DMS153 (cell line): ENCODE measurements at regions not wholly inside any gene's neighbourhood (a gene's known extent, or its start where the extent isn't known, plus 50 kb on each side); places are given as distances from the start of the nearest gene placed in this dataset.

Experiments used
- DNase-seq: peaks from one replicate; lab custom pipeline; 2025; lab: John Stamatoyannopoulos, UW

DNA sequence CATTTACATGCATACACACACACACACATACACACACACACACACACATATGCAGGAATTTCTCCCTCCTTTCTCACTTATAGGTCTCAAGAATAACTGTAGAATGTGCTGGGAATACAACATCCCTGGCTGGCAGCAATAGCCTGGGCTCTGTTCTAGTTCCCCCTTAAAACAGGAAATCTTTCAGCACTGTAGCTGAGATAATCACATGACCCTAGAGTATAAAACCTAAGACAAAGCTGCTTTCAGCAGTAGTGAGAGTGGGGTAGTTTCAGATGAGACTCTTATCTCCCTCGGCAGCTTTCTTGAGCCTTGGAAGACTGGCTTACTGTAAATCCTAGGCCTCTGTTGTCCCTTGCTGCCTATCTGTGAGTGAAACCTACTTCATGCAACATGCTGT, 137.4 kb upstream of the AKR1E2 start:
- DNase-seq, result no peak

DNA sequence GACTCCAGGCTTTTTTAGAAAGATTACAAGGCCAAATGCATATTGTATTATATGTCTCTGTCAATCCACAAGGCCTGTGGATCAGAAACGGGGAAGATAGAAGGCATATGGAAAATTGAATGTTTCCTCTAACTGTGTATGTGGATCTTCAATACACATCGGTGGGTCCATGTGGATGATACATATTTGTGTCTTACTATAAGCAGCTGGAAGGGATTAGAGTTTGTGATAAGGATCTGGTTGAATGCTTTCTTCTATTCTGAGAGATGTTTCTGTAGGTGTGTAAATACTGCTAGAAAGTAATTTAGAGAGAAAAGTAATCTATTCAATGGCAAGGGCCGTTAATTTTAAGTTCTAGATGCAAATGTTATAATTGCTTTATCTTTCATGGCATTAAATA, 137.8 kb upstream of the AKR1E2 start:
- no peak for DNase-seq

DNA sequence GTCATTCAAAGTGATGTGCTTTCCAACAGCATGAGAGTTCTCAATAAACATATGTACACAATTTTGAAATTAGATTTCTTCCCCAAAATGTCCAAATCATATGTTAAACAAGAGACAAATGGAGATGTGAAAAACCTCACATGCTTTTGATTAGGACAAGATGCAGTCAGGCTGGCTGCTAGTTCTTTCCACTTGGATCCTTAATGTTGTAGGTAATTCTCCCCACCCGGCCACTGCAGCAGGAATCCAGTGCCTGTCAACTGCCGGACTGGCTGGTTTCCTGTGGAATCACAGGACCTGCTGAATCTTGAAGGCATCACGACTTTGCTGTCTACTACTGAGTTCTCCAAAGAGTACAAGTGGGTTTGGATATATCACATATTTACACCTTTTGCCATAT, 138.6 kb upstream of the AKR1E2 start:
- no peak for DNase-seq

DNA sequence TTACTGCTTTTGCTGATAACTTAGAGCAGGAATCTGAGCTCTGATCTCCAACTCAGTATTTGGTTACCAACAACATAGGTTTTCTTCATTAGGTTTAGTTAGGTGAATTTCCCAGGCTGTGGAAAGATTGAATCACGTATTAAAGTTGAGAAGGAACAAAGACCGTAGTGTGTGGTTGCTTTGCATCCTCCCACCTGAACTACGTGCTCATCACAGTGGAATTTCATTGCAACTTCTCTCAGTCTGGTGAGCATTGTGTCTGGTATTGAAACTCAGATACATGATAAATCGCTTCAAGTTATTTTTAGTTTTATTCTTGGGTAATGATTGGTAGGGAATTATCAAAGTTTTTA, 139.4 kb upstream of the AKR1E2 start:
- no peak for DNase-seq

DNA sequence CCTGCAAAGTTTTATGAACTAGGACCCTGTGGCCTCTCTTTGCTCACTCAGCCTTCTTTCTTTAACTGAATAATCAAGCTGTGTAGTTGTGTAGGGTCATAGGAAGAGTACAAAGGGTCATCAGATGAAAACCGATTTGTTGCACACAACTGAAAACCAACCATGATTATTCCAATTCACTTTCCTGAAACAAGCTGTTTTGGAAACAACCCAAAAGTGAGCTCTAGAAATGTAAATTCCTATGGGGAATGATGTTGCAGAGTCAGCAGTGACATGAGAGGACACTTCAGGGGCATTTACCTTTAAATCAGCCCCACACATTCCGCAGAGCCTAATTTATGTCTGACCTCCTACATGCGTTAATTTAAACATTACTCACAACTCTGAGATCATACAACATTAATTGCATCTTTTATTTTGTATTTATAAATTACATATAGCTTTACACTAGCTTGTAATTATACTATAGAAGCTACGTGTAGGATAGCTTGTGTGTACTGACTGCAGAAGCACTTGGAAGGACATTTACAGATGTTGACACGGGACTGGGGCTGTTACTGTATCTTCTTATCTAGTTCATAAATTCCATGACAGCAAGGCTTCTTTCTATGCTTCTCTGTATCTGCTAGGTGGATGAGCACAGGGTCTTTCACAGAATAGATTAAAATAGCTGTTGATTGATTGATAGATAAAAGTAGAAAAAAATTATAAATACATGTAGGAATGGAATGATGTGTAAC, 139.9 kb upstream of the AKR1E2 start:
- DNase-seq, result no peak

DNA sequence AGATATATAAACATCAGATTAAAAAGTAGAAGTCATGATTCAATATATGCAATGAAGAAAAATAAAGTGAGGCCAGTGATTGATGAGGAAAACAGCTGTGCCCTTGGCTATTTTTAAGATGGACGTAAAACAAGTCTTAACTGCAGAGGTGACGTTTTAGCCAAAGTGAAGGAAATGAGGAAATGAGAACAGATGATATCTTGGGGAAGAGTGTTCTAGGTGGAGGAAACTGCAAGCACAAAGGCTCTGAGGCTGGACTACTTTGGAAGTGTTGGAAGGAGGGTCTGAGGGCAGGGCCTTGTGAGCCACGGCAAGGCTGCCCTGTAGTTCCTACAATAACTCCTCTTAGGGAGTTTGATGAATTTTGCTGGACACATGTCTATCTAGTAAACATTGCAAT, 140.5 kb upstream of the AKR1E2 start:
- no peak for DNase-seq

DNA sequence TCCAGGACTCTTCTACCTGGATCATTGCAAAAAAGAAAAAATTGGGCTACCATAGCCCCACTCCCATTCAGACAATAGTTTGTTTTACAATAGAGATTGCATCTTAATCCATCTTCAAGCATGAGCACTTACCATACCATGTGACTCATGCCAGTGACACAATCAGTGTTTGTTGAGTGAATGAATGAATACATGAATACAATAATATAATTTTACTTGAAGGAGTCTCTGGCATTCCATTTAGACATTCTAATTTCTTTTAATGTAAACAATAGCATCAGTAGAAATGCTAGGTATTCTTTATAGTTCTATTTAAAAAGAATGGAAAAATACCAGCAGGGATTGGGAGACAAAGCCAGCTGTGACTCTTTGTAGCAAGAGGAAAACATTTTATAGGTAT, 141.6 kb upstream of the AKR1E2 start:
- DNase-seq, result no peak

DNA sequence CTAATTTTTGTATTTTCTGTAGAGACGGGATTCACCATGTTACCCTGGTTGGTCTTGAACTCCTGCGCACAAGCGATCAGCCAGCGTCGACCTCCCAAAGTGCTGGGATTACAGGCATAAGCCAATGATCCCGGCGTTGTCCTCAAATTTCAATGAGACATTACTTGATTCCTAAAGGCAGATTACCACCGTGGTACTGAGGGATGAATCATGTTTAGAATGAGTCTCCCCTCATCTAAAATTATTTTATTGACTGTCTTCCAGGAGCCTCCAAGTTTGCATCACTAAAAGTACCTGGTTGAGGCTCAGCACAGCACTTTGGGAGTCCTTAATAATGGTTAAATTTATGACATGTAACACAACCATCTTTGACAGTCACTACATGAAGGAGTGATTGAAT, 142.2 kb upstream of the AKR1E2 start:
- no peak for DNase-seq

DNA sequence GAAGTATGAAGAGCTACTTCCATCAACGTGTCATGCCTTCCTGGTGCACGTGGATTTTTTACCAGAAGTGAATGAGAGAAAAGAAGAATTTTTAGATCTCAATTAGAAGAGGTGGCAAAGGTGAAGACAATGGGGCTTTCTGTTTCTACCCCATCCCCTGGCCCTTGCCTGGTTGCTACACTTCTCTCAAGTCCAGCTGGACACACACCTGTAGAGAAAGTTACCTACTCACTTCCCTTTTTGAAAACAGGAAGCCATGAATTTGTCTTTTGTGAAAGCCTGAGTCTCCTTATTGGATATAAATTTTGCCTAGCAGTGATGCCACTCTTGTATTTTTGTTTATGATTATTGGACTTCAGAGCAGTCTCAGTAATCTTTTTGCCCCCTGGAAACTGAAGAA, 142.9 kb upstream of the AKR1E2 start:
- DNase-seq, result no peak

DNA sequence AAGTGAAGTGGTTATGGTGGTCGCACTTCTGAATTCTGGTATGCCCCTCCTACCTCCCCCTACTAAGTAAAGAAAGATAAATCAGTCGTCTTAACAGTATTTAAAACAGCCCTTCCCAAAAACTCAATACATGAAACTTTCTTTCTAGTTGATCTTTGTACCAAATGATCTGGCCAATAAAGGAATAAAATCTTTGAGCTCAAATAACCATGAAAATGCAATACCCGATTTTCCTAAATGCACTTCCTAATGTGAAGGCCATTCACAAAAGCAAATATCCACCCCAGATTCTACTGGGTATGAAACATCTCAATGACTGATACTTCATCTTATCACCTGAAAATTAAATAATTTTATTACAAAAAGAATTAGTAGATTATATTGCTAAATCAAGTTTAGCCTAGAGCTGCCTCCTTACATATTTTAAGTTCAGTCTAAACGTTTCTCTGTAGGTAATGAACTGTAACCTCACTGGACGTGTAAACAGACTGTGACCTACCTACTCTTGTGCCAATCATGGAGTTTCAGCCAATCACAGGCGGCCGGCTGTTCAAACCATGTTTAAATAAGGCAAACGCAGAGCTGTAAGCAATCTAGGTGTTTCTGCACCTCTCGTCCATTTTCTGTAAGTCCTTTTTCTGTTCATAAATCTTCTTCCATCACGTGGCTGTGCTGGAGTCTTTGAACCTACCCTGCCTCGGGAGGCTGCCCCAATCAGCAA, 146.9 kb upstream of the AKR1E2 start:
- no peak for DNase-seq

DNA sequence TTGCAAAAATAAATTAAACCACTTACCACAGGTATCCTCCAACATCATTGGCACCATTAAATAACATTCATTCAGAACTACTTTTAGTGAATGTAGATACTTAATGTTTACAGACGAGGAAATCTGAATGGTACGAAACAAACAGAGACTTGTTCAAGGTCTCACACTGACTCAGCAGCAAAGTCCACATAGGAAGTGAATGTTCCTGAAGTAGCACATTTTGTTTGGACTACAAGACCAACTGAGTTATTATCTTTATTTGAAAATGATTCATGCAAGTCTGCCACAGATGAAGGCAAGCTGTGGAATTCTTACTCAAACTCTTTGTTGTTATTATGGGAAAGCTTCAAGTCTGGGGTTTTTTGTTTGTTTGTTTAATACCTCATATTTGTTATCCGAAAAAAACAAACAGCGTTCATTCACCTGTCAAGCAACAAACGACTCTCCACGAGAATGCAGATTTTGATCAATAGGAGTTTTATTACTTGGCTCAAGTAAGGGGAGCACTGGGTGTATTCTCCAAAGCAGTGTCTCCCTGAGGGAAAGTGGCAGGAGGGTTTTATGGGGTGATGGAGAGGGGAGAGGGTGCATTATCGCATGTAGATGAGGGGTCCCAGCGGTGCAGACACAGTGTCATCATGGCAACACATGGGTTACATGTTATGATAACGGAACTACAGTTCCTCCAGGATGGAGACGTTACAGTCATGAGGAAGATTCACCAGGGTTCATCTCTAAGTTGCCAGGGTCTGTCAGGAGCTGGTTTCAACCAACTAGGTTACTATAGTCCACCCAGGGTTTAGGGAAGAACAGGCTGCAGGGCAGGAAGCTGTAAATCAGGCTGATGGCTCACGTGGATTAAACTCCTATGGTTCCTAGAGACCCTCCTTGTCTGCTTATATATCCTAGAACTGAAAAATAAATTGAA, 147.7 kb upstream of the AKR1E2 start:
- no peak for DNase-seq

DNA sequence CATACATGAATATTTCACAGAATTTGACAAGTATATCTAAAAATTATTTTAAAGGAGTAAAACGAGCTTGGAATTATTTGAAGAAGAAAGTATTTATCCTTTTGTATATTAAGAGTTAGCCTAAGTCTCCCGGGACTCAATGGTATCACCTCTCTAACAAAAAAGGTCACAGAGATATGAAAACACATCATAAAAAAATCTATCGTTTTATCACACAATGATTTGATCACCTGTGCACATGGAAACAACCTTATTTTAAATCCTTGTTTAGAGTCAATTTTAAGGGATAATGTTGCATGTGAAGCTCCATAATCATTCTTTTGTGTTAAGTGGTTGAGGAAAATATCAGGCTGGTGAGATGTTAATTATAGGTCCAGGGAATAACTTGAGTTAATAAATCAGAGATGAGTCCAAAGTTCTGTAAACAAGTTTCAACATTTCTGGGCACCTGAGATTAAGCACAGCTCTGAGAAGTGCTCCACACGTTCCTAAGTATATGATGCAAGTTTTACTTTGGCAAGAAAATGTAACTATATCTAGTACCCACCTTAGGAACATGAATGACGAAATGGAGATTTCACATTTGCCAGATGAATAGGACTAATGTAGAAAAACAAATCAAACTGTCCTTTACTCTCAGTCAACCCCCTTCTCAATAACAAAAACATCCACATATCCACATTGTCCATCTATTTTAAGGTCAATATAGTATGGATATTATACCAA, 148.5 kb upstream of the AKR1E2 start:
- DNase-seq, result no peak

DNA sequence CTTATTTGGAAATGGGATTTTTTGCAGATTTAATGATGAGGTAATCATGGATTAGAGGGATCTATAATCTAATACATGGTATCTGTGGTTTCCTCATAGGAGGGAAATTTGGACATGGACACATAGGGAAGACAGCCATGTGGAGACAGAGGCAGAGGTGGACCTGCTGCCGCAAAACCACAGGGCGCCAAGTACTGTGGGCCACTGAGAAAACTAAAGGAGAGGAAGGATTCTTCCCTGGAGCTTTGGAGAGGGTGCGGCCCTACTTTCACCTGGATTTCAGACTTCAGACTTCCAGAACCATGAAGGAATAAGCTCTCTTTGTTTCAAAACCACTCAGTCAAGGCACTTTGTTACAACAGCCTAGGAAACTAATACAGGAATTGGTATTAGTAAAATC, 149.4 kb upstream of the AKR1E2 start:
- no peak for DNase-seq

DNA sequence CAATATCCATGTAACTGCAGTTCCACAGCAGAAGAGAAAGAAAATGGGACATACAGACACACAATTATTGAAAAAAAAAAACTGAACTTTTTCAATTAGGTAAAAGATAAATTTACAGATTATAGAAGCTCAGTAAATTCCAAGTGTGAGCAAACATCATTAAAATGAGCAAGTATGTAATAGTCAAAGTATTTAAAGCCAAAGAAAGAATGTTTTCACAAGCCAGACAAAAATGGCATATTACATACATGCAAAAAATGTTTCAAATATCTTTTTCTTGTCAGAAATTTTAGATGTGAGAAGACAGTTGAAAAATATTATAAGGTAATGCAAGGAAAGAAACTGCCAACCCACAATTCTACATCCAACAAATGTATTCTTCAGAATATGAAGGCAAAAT, 150.2 kb upstream of the AKR1E2 start:
- DNase-seq, result no peak

DNA sequence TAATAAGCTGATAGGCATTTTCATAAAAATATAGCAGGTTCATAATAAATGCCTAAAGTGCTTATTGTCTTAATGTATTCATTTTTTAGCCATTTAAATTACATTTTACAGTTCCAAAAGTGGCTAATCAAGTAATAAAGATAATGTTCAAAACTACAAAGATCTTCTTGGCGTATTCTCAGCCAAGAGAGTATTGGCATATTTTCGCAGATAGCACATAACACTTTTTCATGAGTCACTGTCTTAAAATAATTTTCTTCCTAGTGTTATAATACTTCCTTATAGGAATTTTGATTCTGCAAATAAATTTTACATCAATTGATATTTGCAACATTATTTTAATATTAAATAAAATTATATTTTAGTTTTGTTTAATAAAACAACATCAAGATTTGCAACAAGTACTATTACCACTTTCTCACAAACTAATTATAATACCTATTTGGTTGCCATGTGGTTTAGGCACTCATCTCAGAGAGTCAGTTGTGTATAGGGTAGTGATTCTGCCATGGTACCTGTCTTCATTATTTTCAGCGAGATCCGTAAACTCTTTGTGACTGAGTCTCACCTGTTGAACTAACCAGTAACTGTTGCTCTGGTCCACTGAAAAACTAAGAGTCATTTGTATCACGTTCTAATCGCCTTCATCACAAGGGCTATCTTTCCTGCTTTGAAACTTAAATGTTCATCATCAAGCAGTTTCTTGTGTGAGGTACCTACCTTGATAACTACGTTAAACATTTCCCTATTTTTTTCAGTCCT, 152.5 kb upstream of the AKR1E2 start:
- DNase-seq, result no peak

DNA sequence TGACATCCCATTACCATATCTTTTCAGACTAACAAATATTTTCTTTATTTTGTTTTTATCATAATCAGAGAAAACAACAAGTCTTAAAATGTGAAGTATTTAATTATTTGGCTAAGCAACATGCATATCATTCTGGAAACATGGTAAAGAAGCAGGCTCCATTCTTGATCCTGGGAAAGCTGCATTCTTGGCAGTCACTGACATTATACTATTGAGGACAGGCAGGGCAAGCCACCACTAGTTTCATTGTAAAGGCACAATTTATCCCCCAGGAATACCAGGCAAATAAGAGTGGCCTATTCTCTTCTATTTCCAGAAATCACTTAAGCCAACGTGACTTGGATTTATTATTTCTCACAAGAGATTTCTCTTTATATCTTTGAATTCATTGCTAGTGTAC, 153.8 kb upstream of the AKR1E2 start:
- DNase-seq, result no peak

DNA sequence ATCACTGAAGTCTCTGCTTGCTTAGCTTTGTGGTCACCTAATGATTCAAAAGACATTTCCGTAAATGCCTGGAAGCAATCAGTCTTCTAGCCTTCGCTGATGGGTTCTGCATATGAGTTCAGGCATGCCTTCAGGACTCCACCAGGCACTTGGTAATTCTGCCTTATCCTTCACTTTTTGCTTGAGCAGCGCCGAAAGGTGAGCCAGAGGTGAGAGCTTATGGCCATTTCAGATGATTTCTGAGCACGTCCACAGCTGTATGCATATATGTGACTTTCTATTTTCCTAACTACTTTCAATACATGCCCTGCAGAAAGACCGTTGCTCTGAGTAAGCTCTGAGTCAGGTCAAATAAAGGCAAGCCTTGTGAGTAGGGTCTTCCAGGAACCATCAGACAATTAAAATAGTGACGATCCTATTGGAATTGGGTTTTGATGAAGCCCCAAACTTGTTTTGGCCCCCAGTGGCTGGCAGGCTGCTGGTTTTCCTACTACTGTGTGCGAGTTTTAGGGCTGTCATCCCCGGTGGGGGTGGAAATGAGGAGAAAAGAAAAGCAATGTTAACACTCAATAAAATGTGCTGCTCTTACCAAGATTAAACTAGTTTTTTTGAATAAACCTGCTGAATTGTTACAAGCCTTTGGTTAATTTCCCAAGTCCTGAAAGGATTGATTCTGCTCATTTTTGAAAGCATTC, 154.4 kb upstream of the AKR1E2 start:
- no peak for DNase-seq

DNA sequence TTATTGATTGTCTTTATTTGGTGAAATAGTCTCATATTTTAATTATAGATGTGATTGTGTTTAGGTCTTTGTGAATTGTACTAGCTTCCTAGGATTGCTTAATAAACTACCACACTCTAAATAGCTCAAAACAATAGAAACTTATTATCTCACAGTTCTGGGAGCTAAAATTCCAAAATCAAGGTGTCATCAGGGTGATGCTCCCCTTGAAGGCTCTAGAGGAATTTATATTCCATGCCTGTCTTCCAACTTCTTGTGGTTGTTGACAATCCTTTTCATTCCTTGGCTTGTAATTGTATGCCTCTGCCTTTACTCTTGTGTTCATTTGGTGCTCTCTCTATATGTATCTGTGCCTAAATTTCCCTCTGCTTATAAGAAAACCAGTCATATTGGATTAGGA, 155.3 kb upstream of the AKR1E2 start:
- DNase-seq, result no peak

DNA sequence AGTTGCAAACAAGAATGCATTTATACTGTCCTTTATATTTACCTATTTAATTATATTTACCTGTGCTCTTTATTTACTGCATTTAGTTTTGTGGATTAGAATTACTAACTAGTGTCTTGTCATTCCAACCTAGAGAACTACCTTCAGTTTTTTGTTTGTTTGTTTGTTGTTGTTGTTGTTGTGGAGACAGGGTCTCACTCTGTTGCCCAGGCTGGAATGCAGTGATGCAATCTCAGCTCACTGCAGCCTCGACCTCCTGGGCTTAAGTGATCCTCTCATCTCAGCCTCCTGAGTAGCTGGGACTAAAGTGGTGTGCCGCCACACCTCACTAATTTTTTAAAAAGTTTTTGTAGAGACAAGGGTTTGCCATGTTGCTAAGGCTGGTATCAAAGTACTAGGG, 156.4 kb upstream of the AKR1E2 start:
- no peak for DNase-seq

DNA sequence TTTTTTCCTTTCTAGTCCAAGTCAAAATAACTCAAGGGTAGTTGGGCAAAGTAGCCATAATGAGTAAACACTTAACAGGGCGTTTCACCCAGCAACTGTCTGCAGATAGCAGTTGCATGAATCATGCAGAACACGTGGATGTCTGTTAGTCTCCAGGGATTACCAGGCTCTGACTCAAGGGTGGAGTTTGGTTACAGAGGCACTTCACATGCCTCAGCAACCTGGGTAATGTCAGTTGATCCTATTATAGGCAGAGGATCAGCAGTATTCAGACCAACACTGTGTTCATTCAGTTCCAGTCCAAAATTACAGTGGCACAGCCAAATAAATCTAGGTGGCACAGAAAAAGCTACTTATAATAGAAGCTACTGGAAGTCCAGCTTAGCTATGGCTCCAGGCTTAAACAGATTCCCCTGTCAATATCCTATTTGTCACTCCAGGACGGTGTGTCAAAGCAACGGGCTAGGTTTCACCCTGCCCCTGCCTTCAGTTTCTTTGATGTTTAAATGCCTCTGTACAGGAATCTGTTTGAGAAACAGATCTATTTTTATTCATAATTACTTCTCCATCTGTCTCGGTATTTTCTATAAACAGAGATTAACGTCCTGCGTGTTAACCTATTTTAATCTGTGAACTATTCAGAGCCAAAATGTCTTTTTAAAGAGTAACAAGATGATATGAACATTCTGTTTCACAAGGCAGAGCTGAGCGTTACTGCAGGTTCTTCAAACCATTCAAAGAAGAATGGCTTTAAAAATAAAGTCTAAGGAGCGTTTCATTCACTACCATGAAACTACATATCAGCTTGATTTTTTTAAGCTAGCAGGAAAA, 162.6 kb upstream of the AKR1E2 start:
- peak; percentile 89 for DNase-seq
